HCT116 (cell line): ENCODE measurements at regions not wholly inside any gene's neighbourhood (a gene's known extent, or its start where the extent isn't known, plus 50 kb on each side); places are given as distances from the start of the nearest gene placed in this dataset.

Experiments
- CEBPB ChIP-seq: IDR thresholded peaks from 2 replicates; pipeline ENCODE4 v1.6.1; 2012; ENCODE audit warnings: low read depth
- CTCF ChIP-seq, 3 experiments: fragments of 200-600 bp in 1 of 3; sonication (generic) in 1 of 3; IDR thresholded peaks in 2 of 3; conservative IDR thresholded peaks in 1 of 3; 2 replicates each; pipeline ENCODE4 v1.5.1; 2012 to 2017; ENCODE audit warnings: low read depth in 2 of 3, low read length in 2 of 3, antibody characterized with exemption in 1 of 3, borderline replicate concordance in 1 of 3, control low read depth in 1 of 3, mild to moderate bottlenecking in 1 of 3, mixed read lengths in 1 of 3, mixed run types in 1 of 3, moderate library complexity in 1 of 3; ENCODE audit not compliant: insufficient read depth in 1 of 3
- ELF1 ChIP-seq: IDR thresholded peaks from 2 replicates; pipeline ENCODE4 v1.6.1; 2012; ENCODE audit warnings: low read depth, borderline replicate concordance
- EZH2 ChIP-seq: fragments of 200-600 bp; sonication (generic); IDR thresholded peaks from 2 replicates; pipeline ENCODE4 v1.6.1; 2017; ENCODE audit warnings: antibody characterized with exemption, mixed run types
- POLR2A ChIP-seq: IDR thresholded peaks from 2 replicates; pipeline ENCODE4 v1.7.0; 2011; ENCODE audit warnings: borderline replicate concordance; ENCODE audit not compliant: insufficient read depth, insufficient read length; ENCODE audit errors: extremely low read depth
- ZNF274 ChIP-seq: fragments of 200-500 bp; sonication (Bioruptor generic); IDR thresholded peaks from 2 replicates; pipeline ENCODE4 v1.6.1; 2014; ENCODE audit warnings: mild to moderate bottlenecking, low read depth, low read length, inconsistent platforms

- TF ChIP-seq CTCF (IDR thresholded peaks at IDR 0.05 in 2 of 3, conservative IDR thresholded peaks at IDR 0.05 in 1 of 3; ENCODE audit: borderline replicate concordance in 1 of 3, insufficient read depth in 1 of 3, low read depth in 2 of 3, low read length in 2 of 3) (no peak), CEBPB (no peak), POLR2A (no peak), EZH2 (no peak), ELF1 (no peak), ZNF274 (no peak)
Measured at GRCh38 chr4:8729408-8730149, 137.0 kb downstream of the CPZ start.
